SJCRH30 (cell line): ENCODE measurements at regions not wholly inside any gene's neighbourhood (a gene's known extent, or its start where the extent isn't known, plus 50 kb on each side); places are given as distances from the start of the nearest gene placed in this dataset.

Source experiments
- DNase-seq, 2 experiments: peaks; one replicate each; pipeline ENCODE4 v3.0.0-alpha.2; 2015 to 2020
- H3K27ac ChIP-seq: fragments of 250-450 bp; sonication (Bioruptor Pico); 2 replicates; pipeline ENCODE4 v1.5.1; 2020; ENCODE audit warnings: mild to moderate bottlenecking, moderate library complexity
- H3K27me3 ChIP-seq: fragments of 250-450 bp; sonication (Bioruptor Pico); 2 replicates; pipeline ENCODE4 v1.5.1; 2020; ENCODE audit warnings: mild to moderate bottlenecking, moderate library complexity
- H3K36me3 ChIP-seq: fragments of 250-450 bp; sonication (Bioruptor Pico); 2 replicates; pipeline ENCODE4 v1.5.1; 2020; ENCODE audit warnings: mild to moderate bottlenecking, moderate library complexity
- H3K4me1 ChIP-seq: fragments of 250-450 bp; sonication (Bioruptor Pico); 2 replicates; pipeline ENCODE4 v1.5.1; 2020; ENCODE audit warnings: mild to moderate bottlenecking, moderate library complexity
- H3K4me3 ChIP-seq: fragments of 250-450 bp; sonication (Bioruptor Pico); 2 replicates; pipeline ENCODE4 v1.5.1; 2020; ENCODE audit warnings: mild to moderate bottlenecking, moderate library complexity
- H3K9me3 ChIP-seq: fragments of 250-450 bp; sonication (Bioruptor Pico); replicated peaks from 2 replicates; pipeline ENCODE4 v1.5.1; 2020; ENCODE audit warnings: mild to moderate bottlenecking, moderate library complexity

DNA sequence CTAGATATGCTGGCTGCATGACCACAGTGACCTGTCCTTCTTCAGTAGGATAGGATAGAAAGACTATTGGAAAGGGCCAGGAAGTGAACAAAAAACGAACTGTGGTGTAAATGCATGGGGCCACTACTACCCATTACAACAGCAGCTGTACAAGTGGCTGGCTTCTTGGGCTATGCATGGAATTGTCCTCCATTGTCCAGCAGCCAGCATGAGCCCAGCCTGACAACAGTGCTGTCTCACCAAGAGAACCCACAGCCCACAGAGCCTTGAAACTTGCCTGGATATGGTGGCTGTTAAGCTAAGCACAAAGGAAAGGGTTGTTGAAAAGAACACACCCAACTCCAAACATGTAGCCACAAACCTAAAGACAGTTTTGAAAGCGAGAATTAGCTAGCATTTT, 330.2 kb upstream of the F9 start:
- Histone ChIP-seq H3K27me3 (no peaks in the 10 kb centered on the region), H3K4me1 (peaks cover 8% of the 10 kb centered on the region; the same call in 1 of the 2 replicates), H3K27ac (no peak overlapping the region), H3K36me3 (no peaks in the 10 kb centered on the region), H3K4me3 (no peak overlapping the region), H3K9me3 (no peaks in the 10 kb centered on the region)
- DNase-seq = peak in 1 of 2 experiments; percentile 16

DNA sequence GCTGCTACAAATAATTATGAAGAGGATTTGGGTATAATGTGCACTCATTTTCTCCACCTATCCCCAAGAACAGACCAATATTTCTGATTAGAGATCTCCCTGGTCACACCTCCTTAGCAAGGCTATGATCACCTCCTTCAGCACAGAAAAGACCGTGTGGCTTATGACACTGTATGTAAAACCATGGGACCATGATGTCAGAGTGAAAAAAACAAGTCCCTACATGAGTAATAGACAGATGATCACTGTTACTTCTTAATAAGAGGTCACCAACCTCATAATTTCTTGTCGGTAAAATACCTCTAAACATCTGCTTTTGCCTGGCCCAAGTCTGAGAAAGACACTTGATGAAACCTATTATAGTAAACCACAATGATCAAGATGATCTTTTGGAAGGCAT, 330.6 kb upstream of the F9 start:
- no peak overlapping the region for H3K27ac ChIP-seq
- H3K4me1 ChIP-seq = peaks cover 8% of the 10 kb centered on the region; the same call in 1 of the 2 replicates
- H3K27me3 ChIP-seq = no peaks in the 10 kb centered on the region
- H3K9me3 ChIP-seq = no peaks in the 10 kb centered on the region
- no peak for DNase-seq
- H3K36me3 ChIP-seq = no peaks in the 10 kb centered on the region
- no peak overlapping the region for H3K4me3 ChIP-seq

DNA sequence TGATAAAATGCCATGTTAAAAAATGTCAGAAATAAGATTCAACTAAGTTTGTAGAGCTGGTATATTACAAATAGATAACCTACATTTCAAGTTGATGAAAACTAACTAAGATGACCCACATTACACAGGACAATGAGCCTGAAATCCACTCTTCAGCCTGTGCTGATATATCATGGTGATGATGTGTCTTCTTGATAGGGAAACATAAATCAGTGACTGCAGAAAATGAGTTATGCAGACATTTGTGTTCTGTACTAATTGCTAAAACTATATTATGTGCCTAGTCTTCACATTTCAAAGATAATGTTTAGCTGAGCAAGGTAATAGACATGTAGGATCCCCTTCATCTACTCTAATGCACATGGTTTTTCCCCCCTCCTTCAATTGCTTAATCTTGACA, 331.6 kb upstream of the F9 start:
- no peak overlapping the region for H3K4me3 ChIP-seq
- no peak for DNase-seq
- no peaks in the 10 kb centered on the region for H3K9me3 ChIP-seq
- no peaks in the 10 kb centered on the region for H3K27me3 ChIP-seq
- no peaks in the 10 kb centered on the region for H3K36me3 ChIP-seq
- peaks cover 8% of the 10 kb centered on the region; the same call in 1 of the 2 replicates for H3K4me1 ChIP-seq
- no peak overlapping the region for H3K27ac ChIP-seq

DNA sequence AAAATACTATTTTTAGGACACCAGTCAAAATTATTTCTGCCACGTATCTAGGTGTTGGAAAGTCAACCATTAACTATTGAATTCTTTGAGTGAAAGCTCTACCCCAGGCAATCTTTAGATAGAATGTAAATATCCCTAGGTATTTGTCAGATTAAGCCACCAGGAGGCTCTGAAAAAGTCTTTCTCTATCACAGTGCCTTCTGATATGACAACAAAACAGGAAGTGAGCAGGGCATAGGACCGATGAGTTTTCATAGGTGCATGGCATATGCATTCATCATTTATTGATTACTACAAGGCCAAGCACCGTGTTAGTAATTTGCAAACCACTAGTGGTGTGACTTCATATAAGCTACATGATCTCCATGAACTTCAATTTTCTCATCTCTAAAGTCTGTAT, 333.6 kb upstream of the F9 start:
- H3K9me3 ChIP-seq = no peaks in the 10 kb centered on the region
- H3K27me3 ChIP-seq = no peaks in the 10 kb centered on the region
- H3K36me3 ChIP-seq = no peaks in the 10 kb centered on the region
- DNase-seq = no peak
- peaks cover 5% of the 10 kb centered on the region; the same call in 1 of the 2 replicates for H3K4me1 ChIP-seq
- H3K27ac ChIP-seq = no peak overlapping the region
- H3K4me3 ChIP-seq = no peak overlapping the region

DNA sequence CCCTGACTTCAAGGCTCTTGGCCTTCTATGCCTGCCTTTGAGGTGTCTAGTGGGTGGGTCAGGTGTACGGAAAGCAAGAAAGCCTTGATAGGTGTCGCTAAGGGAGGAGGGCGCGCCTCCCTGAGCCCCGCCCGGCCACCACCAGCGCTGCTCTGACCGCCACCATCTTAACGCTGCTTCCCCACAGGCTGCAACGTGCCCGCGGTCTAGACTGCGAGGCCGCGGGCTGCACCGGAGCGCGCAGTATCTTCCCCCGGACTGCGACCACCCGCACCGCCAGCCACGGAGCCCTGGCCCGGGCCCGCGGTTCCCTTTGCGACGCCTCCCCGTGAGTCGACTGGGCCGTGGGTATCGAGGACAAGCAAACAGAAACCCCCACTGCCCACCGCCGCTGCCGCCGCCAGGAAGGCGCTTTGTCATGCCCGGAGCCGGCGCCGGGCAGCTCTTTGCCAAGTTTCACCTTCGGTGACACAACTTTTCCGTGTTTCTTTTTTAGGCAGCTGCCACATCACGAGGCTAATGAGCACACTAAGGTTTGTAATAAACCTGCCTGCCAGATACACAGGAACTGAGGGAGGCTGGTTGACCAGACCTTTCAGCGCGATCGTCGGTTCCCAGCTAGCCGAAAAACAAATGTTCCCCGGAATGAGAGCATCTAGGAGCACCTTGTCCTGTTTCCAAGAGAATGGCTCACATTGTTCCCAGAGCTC, 335.8 kb upstream of the F9 start:
- Histone ChIP-seq H3K36me3 (no peaks in the 10 kb centered on the region), H3K27ac (no peak overlapping the region), H3K4me3 (no peak overlapping the region), H3K4me1 (no peaks in the 10 kb centered on the region), H3K27me3 (no peaks in the 10 kb centered on the region), H3K9me3 (no peaks in the 10 kb centered on the region)
- DNase-seq = no peak

DNA sequence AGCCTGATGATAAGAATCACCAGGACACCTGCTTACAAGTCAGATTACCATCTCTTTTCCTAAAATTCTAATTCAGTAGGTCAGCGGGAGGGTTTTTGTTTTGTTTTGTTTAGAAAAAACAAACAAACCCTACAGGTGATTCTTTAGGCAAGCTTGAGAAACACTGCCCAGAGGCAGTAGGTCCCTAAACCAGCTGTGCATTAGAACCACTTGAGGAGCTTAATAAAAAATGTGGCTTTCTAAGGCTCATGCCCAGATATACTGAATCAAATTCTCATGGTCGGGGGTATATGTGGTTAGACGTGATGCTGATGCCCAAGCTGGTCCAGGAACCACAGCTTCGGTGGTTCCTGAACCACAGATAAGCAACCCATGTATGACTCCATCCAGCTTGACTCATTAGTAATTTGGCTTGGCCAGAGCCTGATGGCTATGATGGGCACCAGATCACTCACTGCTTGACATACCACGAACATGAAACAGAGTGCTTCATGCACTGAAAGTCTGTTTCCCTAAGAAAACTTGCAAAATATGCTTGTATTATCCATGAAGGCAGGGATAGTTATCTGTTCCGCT, 338.1 kb upstream of the F9 start:
- Histone ChIP-seq H3K36me3 (no peaks in the 10 kb centered on the region), H3K27ac (no peak overlapping the region), H3K27me3 (no peaks in the 10 kb centered on the region), H3K4me1 (no peaks in the 10 kb centered on the region), H3K9me3 (no peaks in the 10 kb centered on the region), H3K4me3 (no peak overlapping the region)
- DNase-seq = no peak

DNA sequence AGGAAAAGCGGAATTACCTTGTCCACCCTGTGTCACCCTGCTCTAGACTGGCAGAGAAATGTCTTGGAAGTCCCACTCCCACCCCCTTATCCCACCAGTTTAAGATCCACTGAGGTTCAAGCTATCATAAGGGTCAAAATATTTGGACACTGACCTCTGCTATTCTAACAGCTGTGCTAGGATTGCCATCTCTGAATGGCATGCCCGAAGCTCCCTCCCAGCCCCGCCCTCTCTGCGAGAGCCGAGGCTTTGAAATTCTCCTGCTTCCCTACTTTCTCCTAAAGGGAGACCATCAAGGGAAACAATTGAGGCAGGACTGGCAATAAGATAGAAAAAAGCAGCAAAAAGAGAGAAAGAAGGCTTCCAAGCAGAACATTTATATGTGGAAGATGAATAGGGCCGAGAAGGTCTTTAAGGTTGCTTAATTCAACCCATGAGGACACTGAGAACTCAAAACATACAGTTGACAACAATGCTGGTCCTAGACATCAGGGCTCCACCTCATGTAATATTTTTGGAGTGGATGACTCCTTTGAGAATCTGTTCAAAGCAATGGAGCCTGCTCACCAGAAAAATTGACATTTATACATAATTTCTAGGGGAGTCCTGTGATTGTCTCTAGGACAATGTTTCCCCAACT, 338.7 kb upstream of the F9 start:
- Histone ChIP-seq H3K27me3 (no peaks in the 10 kb centered on the region), H3K4me3 (no peak overlapping the region), H3K9me3 (no peaks in the 10 kb centered on the region), H3K27ac (no peak overlapping the region), H3K36me3 (no peaks in the 10 kb centered on the region), H3K4me1 (no peaks in the 10 kb centered on the region)
- DNase-seq = no peak

DNA sequence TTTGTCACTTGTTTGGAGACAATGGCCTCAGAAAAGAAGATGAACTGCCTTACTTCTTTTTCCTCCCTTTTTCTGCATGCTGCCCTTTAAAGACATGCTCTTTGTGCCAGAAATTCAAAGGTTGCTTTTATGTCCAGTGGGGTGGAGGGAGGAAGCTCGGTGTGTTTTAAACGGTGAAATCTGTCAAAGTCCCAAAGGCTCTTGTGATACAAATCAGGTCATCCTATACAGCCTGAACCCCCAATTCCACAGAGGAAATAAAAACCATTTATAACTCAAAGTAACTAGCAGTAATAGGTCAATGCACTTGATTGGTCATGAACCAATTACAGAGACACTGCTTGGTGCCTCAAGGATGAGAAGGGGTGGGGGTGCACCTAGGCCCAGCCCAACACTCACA, 339.3 kb upstream of the F9 start:
- H3K4me3 ChIP-seq = no peak overlapping the region
- H3K27me3 ChIP-seq = no peaks in the 10 kb centered on the region
- no peaks in the 10 kb centered on the region for H3K9me3 ChIP-seq
- no peaks in the 10 kb centered on the region for H3K36me3 ChIP-seq
- DNase-seq = no peak
- no peaks in the 10 kb centered on the region for H3K4me1 ChIP-seq
- no peak overlapping the region for H3K27ac ChIP-seq

DNA sequence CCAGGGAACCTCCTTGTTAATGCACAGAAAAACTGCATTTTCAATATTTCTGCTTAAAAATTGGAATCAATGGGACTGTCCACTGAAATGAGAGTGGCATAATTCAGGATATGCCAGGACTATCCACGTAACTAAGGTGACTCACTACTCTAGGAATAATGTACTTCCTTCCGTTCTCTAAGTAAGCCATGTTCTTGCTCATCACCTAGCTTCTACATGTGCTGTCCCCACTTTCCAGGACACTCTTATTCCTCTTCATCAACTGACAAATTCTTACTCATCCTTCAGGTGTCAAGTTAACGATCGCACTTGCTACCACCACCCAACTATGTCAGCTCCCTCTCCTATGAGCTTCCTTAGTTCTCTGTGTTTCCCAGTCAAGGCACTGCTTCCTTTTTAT, 342.8 kb upstream of the F9 start:
- Histone ChIP-seq H3K27ac (no peak overlapping the region), H3K36me3 (no peaks in the 10 kb centered on the region), H3K9me3 (no peaks in the 10 kb centered on the region), H3K27me3 (no peaks in the 10 kb centered on the region), H3K4me1 (no peaks in the 10 kb centered on the region), H3K4me3 (no peak overlapping the region)
- no peak for DNase-seq

DNA sequence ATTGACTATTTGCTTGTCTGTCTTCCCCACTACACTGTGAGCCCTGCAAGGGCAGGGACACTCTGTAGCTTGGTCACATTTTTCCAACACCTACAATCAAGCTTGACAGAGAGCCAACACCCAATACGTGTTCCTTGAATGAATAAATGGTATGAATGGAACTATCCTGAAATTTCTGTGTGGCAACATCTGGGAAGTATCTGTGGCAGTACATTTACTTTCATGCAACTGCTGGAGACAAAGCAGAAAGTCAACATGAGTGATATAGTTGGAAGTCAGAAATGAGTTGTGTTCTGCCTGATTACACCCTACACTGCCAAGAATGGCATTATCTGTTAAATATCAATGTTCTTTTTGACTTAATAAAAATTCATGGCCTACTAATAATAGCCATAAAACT, 343.5 kb upstream of the F9 start:
- no peak for DNase-seq
- Histone ChIP-seq H3K4me3 (no peak overlapping the region), H3K9me3 (no peaks in the 10 kb centered on the region), H3K4me1 (no peaks in the 10 kb centered on the region), H3K36me3 (no peaks in the 10 kb centered on the region), H3K27ac (no peak overlapping the region), H3K27me3 (no peaks in the 10 kb centered on the region)

DNA sequence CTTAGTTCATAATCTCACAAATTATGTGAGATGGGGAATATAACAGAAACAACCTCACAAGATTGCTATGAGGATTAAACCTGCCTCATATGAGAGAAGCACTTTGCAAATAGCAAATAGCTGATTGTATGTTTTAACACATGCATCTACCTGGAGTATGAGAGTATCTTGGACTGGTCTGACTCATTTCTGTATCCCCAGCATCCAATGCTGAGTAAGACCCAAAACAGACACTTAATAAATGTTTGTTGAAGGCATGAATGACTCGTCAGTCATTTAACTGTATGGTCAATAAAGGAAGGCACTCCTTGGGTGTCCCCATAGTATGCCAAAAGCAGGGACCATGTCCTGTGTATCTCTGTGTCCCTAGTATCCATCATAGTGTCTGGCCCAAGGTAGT, 350.9 kb upstream of the F9 start:
- Histone ChIP-seq H3K27ac (no peak overlapping the region), H3K27me3 (no peaks in the 10 kb centered on the region), H3K36me3 (no peaks in the 10 kb centered on the region), H3K9me3 (no peaks in the 10 kb centered on the region), H3K4me3 (no peak overlapping the region), H3K4me1 (no peaks in the 10 kb centered on the region)
- no peak for DNase-seq

DNA sequence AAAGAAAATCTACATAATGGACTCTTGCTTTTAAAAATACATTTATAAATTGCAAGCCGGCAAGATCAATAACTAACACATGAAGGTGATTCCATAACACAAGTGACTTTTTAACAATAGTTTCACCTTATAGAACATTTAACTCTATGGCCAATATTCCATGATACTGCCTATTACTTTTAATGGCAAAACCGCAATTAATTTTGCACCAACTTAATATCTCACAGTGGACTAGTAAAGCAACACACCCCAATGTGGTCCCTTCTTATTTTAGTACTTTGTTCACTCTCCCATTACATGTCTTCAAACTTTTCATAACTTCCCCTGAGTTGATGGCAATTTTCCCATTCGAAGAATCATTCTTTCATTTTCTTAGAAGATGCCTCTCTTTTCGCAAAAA, 351.6 kb upstream of the F9 start:
- no peak overlapping the region for H3K27ac ChIP-seq
- H3K4me3 ChIP-seq = no peak overlapping the region
- no peaks in the 10 kb centered on the region for H3K27me3 ChIP-seq
- no peaks in the 10 kb centered on the region for H3K9me3 ChIP-seq
- no peaks in the 10 kb centered on the region for H3K36me3 ChIP-seq
- DNase-seq = no peak
- H3K4me1 ChIP-seq = no peaks in the 10 kb centered on the region

DNA sequence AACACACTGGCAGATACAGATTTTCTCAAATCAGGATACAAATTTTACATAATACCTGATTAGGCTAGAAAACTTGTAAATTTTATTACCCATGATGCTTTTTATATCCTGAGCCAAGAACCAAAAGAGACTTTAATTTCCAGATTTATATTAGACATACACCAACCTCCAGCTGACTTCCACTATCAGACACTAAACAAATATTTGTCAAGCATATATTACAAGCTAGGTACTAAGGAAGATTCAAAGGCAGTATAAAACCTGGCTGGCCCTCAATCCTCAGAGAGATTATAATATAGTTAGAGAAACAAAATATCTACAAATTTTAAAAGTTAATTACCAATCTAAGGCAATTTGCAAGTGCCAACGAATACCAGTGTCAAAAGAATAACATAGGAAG, 357.8 kb upstream of the F9 start:
- Histone ChIP-seq H3K36me3 (no peaks in the 10 kb centered on the region), H3K27ac (no peak overlapping the region), H3K9me3 (no peaks in the 10 kb centered on the region), H3K27me3 (no peaks in the 10 kb centered on the region), H3K4me1 (no peaks in the 10 kb centered on the region), H3K4me3 (no peak overlapping the region)
- DNase-seq = no peak

DNA sequence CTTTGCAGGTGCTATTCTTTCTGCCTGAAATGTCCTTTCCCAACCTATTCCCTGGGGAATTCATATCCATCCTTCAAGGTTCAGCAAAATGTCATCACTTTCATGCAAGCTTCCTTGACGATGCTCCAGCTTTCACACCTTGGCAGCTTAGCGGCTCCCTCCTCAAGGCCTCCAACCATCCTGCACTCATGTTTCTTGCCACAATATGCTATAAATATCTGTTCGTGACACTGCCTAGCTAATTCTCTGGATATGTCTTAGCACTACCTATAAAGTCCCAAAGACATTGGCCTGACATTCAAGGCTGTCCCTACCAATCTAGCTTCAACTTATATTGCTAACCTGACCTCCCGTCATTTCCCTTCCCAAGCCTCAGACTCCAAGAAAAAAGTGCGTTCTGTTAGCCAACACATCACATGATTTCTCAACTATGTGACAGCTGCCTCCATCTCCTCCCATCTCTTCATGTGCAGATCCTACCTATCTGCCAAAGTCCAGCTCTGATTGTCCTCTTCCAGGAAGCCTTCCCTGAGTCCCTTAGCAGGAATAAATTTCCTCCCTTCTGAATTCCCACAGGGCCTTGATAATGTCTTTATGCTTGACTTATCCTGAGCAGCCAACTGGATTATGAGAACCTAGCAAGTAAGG, 359.9 kb upstream of the F9 start:
- Histone ChIP-seq H3K27ac (no peak overlapping the region), H3K4me1 (no peaks in the 10 kb centered on the region), H3K27me3 (no peaks in the 10 kb centered on the region), H3K4me3 (no peak overlapping the region), H3K9me3 (no peaks in the 10 kb centered on the region), H3K36me3 (no peaks in the 10 kb centered on the region)
- no peak for DNase-seq

DNA sequence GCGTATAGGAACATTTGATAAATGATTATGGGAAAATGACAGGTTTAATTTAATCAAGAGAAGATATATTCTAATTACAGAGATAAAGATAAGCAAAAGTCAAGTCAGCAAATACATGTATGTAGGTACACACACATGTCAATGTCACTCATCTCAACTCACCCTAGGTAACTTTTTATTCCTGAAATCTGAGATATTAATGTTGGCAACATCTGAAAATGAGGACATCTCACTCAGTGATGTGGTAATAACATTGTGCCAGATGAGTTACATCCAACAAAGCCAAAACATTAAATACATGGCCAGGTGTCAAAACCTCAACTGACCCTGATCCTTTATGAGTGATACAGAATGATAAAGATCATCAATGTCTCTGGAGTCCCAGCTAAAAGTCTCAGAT, 363.3 kb upstream of the F9 start:
- Histone ChIP-seq H3K4me3 (no peak overlapping the region), H3K36me3 (no peaks in the 10 kb centered on the region), H3K4me1 (no peaks in the 10 kb centered on the region), H3K9me3 (no peaks in the 10 kb centered on the region), H3K27me3 (no peaks in the 10 kb centered on the region), H3K27ac (no peak overlapping the region)
- DNase-seq = no peak
